ENCODE measurements at regions not wholly inside any gene's neighbourhood (a gene's known extent, or its start where the extent isn't known, plus 50 kb on each side); places are given as distances from the start of the nearest gene placed in this dataset.

DNA sequence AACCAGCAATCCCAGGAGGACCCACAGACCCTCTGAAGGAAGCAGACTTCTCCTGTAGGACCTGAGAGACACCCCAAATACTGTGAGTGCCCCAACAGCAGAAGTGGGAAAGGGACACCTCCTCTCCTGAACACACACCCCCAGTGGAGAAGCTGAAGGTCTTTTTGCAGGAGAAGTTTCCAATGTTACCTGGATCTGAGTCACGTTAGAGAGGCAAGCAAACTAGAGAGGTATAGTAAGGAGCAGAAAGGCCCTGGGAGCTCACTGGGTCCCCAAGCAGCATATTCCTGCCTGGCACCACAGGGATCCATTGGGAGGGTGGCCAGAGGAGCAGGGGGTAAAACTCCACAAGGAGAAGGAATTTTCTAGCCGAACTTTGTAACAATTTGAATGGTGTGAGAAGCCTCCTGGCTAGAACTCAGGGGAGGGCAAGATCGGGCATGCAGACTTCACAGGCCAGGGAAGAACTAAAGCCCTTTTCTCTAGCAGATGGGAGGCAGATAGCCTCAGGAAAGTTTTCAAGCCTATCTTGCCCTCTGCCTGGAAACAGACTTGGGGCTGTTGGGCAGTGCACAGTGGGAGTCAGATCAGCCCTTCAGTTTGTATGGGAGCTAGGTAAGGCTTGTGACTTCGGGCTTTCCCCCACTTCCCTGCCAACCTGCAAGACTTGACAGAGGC lies 68.2 kb upstream of the SSTR4 start:
- TF ChIP-seq EZH2phosphoT487 (IDR thresholded peaks at IDR 0.05; ENCODE audit: insufficient read depth, low read depth) (no peak), EZH2 (IDR thresholded peaks at IDR 0.05; ENCODE audit: insufficient read depth, poor library complexity, severe bottlenecking) (no peak)
